GM12892 (cell line): ENCODE measurements at regions not wholly inside any gene's neighbourhood (a gene's known extent, or its start where the extent isn't known, plus 50 kb on each side); places are given as distances from the start of the nearest gene placed in this dataset.
"Not testable (repeated sequence)": the region's sequence is repeated elsewhere in the genome, so short reads cannot be mapped to it uniquely, and the experiment has no call there.

Source experiments
- DNase-seq: peaks from one replicate; pipeline ENCODE4 v3.0.0; 2011; ENCODE audit not compliant: insufficient read length
- FAIRE-seq: peaks from 2 replicates; lab custom pipeline; 2011; peaks lifted over from hg19 to GRCh38; lab: Jason Lieb, UNC
- POLR2A ChIP-seq: IDR thresholded peaks from 2 replicates; pipeline ENCODE4 v1.6.1; 2011; ENCODE audit warnings: low read depth, low read length, control low read depth
- POLR2AphosphoS5 ChIP-seq: IDR thresholded peaks from 2 replicates; pipeline ENCODE4 v1.6.1; 2011; ENCODE audit warnings: low read depth, low read length, control low read depth
- TAF1 ChIP-seq: IDR thresholded peaks from 2 replicates; pipeline ENCODE4 v1.6.1; 2011; ENCODE audit warnings: low read depth, mild to moderate bottlenecking, control low read depth, low read length, borderline replicate concordance

GRCh38 chr9:105993921-105994715 is 299.8 kb downstream of the TMEM38B start:
- FAIRE-seq, result no peak
- no peak for DNase-seq
- TF ChIP-seq POLR2A, result no peak
- no peak for TF ChIP-seq POLR2AphosphoS5
- TF ChIP-seq TAF1, result no peak

GRCh38 chr9:105994970-105995369 is 300.6 kb downstream of the TMEM38B start:
- FAIRE-seq (no peak), DNase-seq (no peak)
- no peak for TF ChIP-seq TAF1
- TF ChIP-seq POLR2AphosphoS5, result no peak
- no peak for TF ChIP-seq POLR2A

GRCh38 chr9:106017198-106017740 is 322.9 kb downstream of the TMEM38B start:
- no peak for TF ChIP-seq TAF1
- TF ChIP-seq POLR2AphosphoS5, result no peak
- TF ChIP-seq POLR2A, result no peak
- DNase-seq (no peak), FAIRE-seq (no peak)

- TF ChIP-seq POLR2A (no peak), POLR2AphosphoS5 (no peak), TAF1 (no peak)
- no peak for FAIRE-seq
- DNase-seq, result no peak
These were observed 324.8 kb downstream of the TMEM38B start for GRCh38 chr9:106019039-106019680.

- TF ChIP-seq TAF1, result no peak
- no peak for TF ChIP-seq POLR2A
- TF ChIP-seq POLR2AphosphoS5, result no peak
- FAIRE-seq (no peak), DNase-seq (no peak)
These were observed 325.4 kb downstream of the TMEM38B start for GRCh38 chr9:106019702-106020101.

GRCh38 chr9:106020186-106020585 is 325.8 kb downstream of the TMEM38B start:
- TF ChIP-seq POLR2AphosphoS5 (no peak), POLR2A (no peak), TAF1 (no peak)
- FAIRE-seq (no peak), DNase-seq (no peak)

- TF ChIP-seq POLR2AphosphoS5 (no peak), TAF1 (no peak), POLR2A (no peak)
- DNase-seq, result no peak
- FAIRE-seq, result no peak
These were observed 329.1 kb downstream of the TMEM38B start for GRCh38 chr9:106023455-106023854.

GRCh38 chr9:106025453-106025852 is 331.1 kb downstream of the TMEM38B start:
- TF ChIP-seq TAF1 (no peak), POLR2AphosphoS5 (no peak), POLR2A (no peak)
- FAIRE-seq (no peak), DNase-seq (no peak)

GRCh38 chr9:106030146-106030545 is 335.8 kb downstream of the TMEM38B start:
- DNase-seq, FAIRE-seq: not testable (repeated sequence)

- DNase-seq, result no peak
- FAIRE-seq, result no peak
These were observed 338.6 kb downstream of the TMEM38B start for GRCh38 chr9:106032978-106033377.

GRCh38 chr9:106035806-106036205 is 341.5 kb downstream of the TMEM38B start:
- FAIRE-seq, result no peak
- no peak for DNase-seq
- no peak for TF ChIP-seq TAF1
- no peak for TF ChIP-seq POLR2AphosphoS5
- no peak for TF ChIP-seq POLR2A

More at GRCh38 chr9:106032978-106033377, 338.6 kb downstream of the TMEM38B start:
- TF ChIP-seq POLR2AphosphoS5 (no peak), TAF1 (no peak), POLR2A (no peak)

GRCh38 chr9:106038266-106039001 is 344.1 kb downstream of the TMEM38B start:
- TF ChIP-seq POLR2AphosphoS5 (no peak), TAF1 (no peak), POLR2A (no peak)
- DNase-seq (no peak), FAIRE-seq (no peak)
